ENCODE measurements at regions not wholly inside any gene's neighbourhood (a gene's known extent, or its start where the extent isn't known, plus 50 kb on each side); places are given as distances from the start of the nearest gene placed in this dataset.

DNA sequence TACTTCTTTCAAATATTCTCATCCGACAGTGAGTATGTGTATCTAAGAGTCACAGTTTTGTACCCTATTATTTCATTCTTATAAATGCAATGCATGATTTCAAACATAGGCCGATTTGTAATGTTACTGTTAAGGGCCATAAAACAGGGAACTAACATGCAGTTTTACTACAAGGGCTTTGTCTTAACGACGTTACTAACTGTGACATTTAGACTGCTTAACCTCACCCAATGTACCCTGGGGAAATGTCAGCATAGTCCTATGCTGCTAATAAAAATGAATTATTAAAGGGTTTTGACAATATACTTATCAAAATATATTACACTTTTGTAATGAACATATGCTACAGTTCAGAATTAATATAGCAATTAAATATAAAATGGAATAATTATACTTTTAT, 74.8 kb upstream of the CPXCR1 start:
- DNase-seq (ENCODE audit: low read depth in 2 of 2) = no peak
- H3K4me3 ChIP-seq (replicated peaks in 1 of 2; ENCODE audit: low read depth in 2 of 2, low read length in 2 of 2) = no peak overlapping the region
- no peak for TF ChIP-seq CTCF (IDR thresholded peaks at IDR 0.05; ENCODE audit: low read depth, low read length)
